Stimulated activated naive CD8-positive, alpha-beta T cell treated with anti-CD3 and anti-CD28 coated beads, Interleukin-15, amount 100 ng/mL, for 72 hours (primary cell): ENCODE measurements at regions not wholly inside any gene's neighbourhood (a gene's known extent, or its start where the extent isn't known, plus 50 kb on each side); places are given as distances from the start of the nearest gene placed in this dataset.
"Not testable (repeated sequence)": the region's sequence is repeated elsewhere in the genome, so short reads cannot be mapped to it uniquely, and the experiment has no call there.

Source experiments
- ATAC-seq: fragments of 150-1000 bp; cut with Tn5 transposase; 2 replicates; pipeline ENCODE4 v1.10.0; 2021; ENCODE audit warnings: mild to moderate bottlenecking, moderate library complexity
- DNase-seq, 2 donors: peaks; one replicate each; pipeline ENCODE4 v3.0.0; 2021 to 2022
- H3K27ac Mint-ChIP-seq, 2 donors: one replicate each; pipeline ENCODE4 v1.8.0; 2022; ENCODE audit warnings: mild to moderate bottlenecking in 2 of 2, mixed read lengths in 2 of 2, moderate library complexity in 2 of 2
- H3K27me3 Mint-ChIP-seq: one replicate; pipeline ENCODE4 v1.8.0; 2022; ENCODE audit warnings: mixed read lengths
- H3K4me1 Mint-ChIP-seq: one replicate; pipeline ENCODE4 v1.8.0; 2022; ENCODE audit warnings: mild to moderate bottlenecking, mixed read lengths
- H3K4me3 Mint-ChIP-seq, 2 donors: one replicate each; pipeline ENCODE4 v1.8.0; 2022; ENCODE audit warnings: mild to moderate bottlenecking in 2 of 2, mixed read lengths in 2 of 2, moderate library complexity in 1 of 2
- H3K9me3 Mint-ChIP-seq, 2 donors: one replicate each; pipeline ENCODE4 v1.8.0; 2022; ENCODE audit warnings: mixed read lengths in 2 of 2

DNA sequence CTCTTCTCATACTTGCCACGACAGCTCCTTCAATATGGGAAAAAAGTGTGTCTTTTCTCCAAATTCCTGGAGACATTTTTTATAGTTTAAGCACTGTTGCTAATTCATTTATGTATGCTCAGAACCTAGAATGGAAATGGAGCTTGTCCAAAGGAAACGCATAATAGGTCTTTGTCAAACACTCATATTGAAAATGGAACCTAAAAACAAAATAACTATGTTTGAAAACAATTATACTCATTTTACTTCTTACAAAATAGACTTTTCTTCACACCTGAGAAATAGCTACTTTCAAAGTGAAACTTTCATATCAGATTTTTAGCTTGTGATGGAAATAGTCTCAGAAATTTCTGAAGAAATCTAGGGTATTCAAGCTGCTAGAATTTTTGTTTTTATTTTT, 529.7 kb upstream of the BOD1L1 start:
- DNase-seq (no peak), ATAC-seq (no peak)
- Mint-ChIP-seq H3K9me3 (no peaks in the 10 kb centered on the region), H3K4me3 (no peak overlapping the region), H3K27me3 (peaks cover 18% of the 10 kb centered on the region), H3K4me1 (no peaks in the 10 kb centered on the region), H3K27ac (no peak overlapping the region)

DNA sequence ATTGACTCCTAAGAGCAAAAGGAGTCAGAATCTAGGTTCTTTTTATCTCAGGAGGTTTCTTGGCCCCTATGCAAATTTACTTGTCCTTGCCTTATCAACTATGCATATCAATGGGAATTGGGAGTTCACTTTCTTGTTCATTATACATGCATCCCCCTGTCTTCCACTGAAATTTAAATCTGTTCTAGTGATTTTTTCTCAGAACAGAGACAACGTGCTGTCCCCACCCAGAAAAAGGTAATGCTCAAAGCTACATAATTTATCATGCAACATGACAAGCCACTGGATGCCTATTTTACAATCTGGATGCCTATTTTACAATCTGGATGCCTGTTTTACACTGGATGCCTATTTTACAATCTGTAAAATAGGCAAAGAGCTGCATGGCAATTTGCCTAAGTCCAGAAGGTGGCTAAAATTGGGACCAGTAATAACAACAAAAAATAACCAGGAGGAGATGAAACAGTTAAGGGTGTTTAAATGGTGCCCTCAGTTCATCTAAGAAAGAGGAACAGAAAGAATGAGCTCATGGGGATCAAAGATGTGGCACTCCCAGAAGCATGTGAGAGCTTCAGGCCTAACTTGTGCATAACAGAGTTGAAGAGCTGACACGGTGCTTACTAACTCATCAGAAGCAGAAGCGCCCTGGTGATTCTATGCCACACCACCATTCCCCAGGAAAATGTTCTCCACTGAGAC, 537.8 kb upstream of the BOD1L1 start:
- DNase-seq (no peak), ATAC-seq (no peak)
- H3K9me3 Mint-ChIP-seq = no peaks in the 10 kb centered on the region
- no peaks in the 10 kb centered on the region for H3K27me3 Mint-ChIP-seq
- H3K4me1 Mint-ChIP-seq = no peaks in the 10 kb centered on the region
- H3K4me3 Mint-ChIP-seq = no peak overlapping the region
- H3K27ac Mint-ChIP-seq = no peak overlapping the region

DNA sequence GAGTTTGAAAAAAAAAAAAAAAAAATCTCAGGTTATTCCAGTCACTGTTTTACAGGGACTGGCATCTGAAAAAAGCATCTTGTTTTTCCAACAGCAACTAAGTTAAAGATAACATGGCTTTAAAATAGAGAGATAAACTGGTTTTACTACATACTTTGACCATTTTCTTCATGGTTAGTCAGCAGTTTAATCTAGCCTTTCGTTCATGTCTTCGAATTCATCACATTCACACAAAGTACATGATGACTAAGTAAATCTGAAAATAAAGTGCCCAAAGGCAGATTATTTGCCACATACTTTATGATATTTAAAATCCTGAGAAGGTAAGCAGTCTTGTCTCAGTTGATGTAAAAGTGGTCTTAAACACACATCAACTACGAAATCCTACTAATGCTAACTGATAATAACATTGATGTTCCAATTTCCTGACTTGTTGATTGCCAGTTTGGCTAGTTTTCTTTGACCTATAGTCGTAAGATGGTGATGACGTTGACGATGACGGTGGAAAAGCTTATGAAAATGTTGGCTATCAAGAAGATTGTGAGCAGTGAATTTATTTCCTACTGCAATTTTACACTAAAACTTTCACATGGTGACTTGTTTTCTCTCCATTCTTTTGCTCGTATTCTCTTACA, 540.5 kb upstream of the BOD1L1 start:
- DNase-seq (no peak), ATAC-seq (no peak)
- no peaks in the 10 kb centered on the region for H3K9me3 Mint-ChIP-seq
- H3K27ac Mint-ChIP-seq = no peak overlapping the region
- no peaks in the 10 kb centered on the region for H3K4me1 Mint-ChIP-seq
- no peak overlapping the region for H3K4me3 Mint-ChIP-seq
- H3K27me3 Mint-ChIP-seq = no peaks in the 10 kb centered on the region

DNA sequence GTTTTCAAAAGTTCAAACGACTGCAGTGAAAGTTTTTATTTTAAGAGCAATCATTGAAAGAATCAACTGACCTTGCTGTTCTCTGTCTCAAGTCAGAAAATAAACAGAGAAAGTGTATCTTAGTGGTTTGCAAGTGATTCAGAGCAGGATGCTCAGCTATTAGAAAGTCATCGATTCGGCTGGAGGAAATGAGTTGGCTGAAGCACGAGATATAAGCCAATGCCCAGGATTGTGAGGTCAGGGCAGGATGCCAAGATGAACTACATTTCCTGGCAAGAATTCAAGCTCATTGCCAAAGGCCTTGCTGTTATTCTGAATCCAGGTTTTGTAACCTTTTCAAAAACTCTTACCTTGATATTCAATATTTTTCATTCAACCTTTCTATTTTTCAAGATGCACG, 541.4 kb upstream of the BOD1L1 start:
- ATAC-seq = peak; percentile 66
- Mint-ChIP-seq H3K27ac (no peak overlapping the region), H3K4me1 (no peaks in the 10 kb centered on the region), H3K4me3 (no peak overlapping the region), H3K9me3 (no peaks in the 10 kb centered on the region), H3K27me3 (no peaks in the 10 kb centered on the region)
- DNase-seq = peak in 1 of 2 donors; percentile 21

DNA sequence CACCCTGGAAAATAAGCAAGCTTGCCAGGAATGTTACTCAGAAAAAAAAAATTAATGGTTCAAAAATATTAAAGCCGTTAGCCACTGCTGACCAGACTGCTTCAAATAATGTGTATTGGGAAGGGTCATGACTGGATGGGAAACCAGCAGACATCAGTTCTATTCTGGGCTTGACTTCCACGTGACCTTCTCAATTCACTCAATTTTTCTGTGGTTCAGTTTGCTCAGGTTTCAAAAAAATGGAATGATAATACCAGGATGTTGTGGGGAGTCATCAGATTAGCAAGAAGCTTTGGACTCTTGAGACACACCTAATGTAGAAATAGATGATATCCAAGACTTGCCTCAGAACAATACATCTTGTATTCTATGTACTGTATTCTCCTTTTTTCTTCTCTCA, 541.9 kb upstream of the BOD1L1 start:
- no peaks in the 10 kb centered on the region for H3K27me3 Mint-ChIP-seq
- DNase-seq (no peak), ATAC-seq (no peak)
- H3K27ac Mint-ChIP-seq = peak overlapping the region in 1 of 2 donors; percentile 31
- peaks cover 0 to under 1% of the 10 kb centered on the region in 2 donors for H3K9me3 Mint-ChIP-seq
- no peak overlapping the region for H3K4me3 Mint-ChIP-seq
- no peaks in the 10 kb centered on the region for H3K4me1 Mint-ChIP-seq

DNA sequence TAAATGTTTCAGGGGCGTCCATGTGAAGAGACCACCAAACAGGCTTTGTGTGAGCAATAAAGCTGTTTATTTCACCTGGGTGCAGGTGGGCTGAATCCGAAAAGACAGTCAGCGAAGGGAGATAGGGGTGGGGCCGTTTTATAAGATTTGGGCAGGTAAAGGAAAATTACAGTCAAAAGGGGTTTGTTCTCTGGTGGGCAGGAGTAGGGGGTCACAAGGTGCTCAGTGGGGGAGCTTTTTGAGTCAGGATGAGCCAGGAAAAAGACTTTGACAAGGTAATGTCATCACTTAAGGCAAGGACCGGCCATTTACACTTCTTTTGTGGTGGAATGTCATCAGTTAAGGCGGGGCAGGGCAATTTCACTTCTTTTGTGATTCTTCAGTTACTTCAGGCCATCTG, 542.4 kb upstream of the BOD1L1 start:
- not testable (repeated sequence) for ATAC-seq, H3K27me3 Mint-ChIP-seq, H3K4me3 Mint-ChIP-seq, DNase-seq, H3K9me3 Mint-ChIP-seq, H3K4me1 Mint-ChIP-seq
- H3K27ac Mint-ChIP-seq = peak overlapping the region in 1 of 2 donors; percentile 31

DNA sequence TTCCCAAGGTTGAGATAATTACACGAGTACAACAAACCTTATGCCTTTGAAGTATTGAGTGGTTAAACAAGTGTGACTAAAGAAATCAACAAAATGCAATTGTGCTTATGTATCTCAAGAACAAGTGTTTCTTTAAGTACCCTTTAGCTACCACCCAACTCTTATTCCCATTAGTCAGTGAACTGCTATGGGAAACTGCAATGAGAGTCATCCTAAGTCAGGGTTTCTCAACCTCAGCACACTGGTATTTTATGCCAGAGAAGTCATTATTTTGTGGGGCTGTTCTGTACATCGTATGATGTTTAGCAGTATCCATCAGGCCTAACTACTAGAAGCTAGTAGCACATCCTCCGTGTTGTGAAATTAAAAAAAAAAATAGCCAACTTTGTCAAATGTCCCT, 549.1 kb upstream of the BOD1L1 start:
- ATAC-seq (no peak), DNase-seq (no peak)
- Mint-ChIP-seq H3K4me3 (no peak overlapping the region), H3K27me3 (no peaks in the 10 kb centered on the region), H3K9me3 (peaks cover 0 to 10% of the 10 kb centered on the region in 2 donors), H3K4me1 (peaks cover 21% of the 10 kb centered on the region), H3K27ac (no peak overlapping the region)

DNA sequence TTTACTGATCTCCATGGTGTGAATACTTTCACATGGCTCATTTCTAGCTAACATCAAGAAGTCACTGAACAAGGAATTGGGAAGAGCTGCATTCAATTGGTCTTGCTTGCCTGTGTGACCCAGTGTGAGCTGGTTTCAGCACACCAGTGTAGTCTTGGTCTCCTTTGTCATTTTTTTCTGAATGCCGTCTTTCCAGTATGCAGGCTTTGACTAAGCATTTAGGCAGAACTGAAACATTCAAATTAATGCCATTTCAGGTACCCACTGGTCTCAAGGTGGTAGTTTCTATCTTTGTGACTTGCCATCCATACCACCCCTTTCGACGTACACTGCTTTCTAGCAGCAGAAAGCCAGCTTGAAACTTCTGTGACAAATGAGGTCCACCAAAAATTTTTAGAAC, 550.5 kb upstream of the BOD1L1 start:
- H3K4me1 Mint-ChIP-seq = peaks cover 21% of the 10 kb centered on the region
- no peaks in the 10 kb centered on the region for H3K27me3 Mint-ChIP-seq
- H3K27ac Mint-ChIP-seq = peak overlapping the region; percentile 48 to 83
- H3K9me3 Mint-ChIP-seq = peaks cover 0 to 10% of the 10 kb centered on the region in 2 donors
- DNase-seq (no peak), ATAC-seq (peak; percentile 67)
- H3K4me3 Mint-ChIP-seq = peak overlapping the region; percentile 16 to 21

DNA sequence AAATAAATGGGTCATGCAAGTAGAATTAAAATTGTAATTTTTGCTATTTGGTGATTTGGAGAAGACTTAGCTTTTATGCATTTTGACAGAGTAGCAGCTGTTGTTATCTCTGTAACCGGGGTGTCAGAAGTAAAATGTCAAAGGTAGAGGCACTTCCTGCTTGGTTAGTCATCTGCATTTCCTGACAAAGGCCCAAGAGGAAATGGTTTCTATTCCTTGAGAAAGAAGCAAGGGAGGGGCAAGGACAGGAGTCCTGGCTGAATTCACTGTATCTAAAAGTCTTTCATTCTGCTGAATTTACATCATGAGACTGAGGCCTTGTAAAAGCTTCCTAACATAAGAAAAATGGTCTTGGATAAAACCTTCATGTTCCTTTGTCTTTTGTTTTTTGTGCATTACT, 550.9 kb upstream of the BOD1L1 start:
- no peak for DNase-seq

DNA sequence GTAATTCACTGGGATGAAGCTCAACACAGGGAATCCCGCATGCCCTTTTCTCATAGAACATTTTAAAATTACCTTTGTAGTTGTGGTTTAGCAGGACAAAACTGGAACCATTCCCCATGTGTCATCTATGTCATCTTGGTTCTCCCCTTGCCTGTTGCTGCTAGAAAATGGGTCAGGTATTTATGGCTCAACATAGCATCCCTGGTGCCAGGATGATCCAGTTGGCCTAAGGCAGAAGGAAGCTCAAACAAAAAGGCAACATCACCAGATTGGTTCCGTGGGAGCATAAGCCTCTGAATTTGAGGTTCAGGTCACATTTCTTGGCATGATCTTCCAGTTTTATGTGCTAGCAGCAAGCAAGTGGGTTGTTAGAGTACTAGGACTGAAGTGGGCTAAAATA, 552.6 kb upstream of the BOD1L1 start:
- H3K4me3 Mint-ChIP-seq = no peak overlapping the region
- ATAC-seq = no peak
- peaks cover 21% of the 10 kb centered on the region for H3K4me1 Mint-ChIP-seq
- no peak overlapping the region for H3K27ac Mint-ChIP-seq
- no peak for DNase-seq
- peaks cover 0 to 3% of the 10 kb centered on the region in 2 donors for H3K9me3 Mint-ChIP-seq
- no peaks in the 10 kb centered on the region for H3K27me3 Mint-ChIP-seq

More for the DNA sequence above, 550.9 kb upstream of the BOD1L1 start:
- H3K4me3 Mint-ChIP-seq = peak overlapping the region; percentile 16 to 21
- H3K9me3 Mint-ChIP-seq = peaks cover 0 to 10% of the 10 kb centered on the region in 2 donors
- ATAC-seq = peak; percentile 74
- H3K4me1 Mint-ChIP-seq = peaks cover 21% of the 10 kb centered on the region
- no peaks in the 10 kb centered on the region for H3K27me3 Mint-ChIP-seq
- H3K27ac Mint-ChIP-seq = peak overlapping the region; percentile 48 to 83

DNA sequence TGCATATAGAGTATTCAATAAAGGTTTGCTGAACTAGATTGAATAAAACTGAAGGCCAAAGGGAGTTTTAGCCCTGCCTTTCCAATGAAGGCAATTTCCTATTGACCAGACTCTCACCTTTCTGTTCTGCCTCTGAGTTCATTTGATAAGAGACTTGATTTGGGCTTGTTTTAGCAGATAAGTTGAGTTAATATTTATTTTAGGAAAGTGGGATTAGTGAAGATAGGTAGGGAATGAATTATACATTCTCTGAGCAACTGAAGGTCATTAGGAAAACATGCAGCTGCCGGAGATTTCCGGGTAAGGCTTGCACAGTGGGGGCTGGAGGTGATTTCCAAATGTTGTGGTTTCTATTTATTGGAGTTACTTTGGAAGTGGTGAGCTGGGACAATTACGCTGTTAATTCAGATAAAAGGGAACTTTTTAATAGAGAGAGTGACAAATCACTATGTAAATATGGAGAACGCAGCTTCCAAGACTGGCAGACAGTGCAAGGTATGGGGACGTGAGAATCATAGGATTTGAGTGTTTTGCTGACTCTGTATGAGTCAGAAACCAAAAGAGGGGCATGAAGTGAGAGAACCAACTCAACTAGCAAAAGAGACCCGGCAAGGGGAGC, 553.6 kb upstream of the BOD1L1 start:
- no peak for DNase-seq
- no peak overlapping the region for H3K27ac Mint-ChIP-seq
- peaks cover 21% of the 10 kb centered on the region for H3K4me1 Mint-ChIP-seq

DNA sequence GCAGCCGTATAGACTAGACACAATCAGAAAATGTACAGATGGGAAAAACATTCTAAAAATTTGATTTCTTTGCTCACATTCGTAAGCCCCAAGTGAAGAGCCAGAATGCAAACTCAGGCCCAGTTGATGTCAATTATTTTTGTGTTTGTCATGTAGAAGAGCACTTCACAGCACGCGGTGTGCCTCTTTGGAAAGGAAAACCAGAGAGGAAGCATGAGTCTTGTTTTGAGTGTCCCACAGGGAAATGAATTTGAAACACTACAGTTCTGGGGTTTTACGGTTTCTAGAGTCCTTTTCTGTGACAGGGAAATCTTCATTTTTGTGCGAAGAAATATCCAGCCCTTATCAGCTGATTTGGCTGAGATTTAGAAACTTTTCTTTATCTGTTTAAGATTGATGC, 554.6 kb upstream of the BOD1L1 start:
- ATAC-seq = no peak
- Mint-ChIP-seq H3K27ac (peak overlapping the region in 1 of 2 donors; percentile 73), H3K27me3 (no peaks in the 10 kb centered on the region), H3K4me3 (no peak overlapping the region), H3K9me3 (no peaks in the 10 kb centered on the region), H3K4me1 (peaks cover 18% of the 10 kb centered on the region)
- no peak for DNase-seq

More for the DNA sequence above, 553.6 kb upstream of the BOD1L1 start:
- Mint-ChIP-seq H3K4me3 (no peak overlapping the region), H3K27me3 (no peaks in the 10 kb centered on the region), H3K9me3 (no peaks in the 10 kb centered on the region)
- no peak for ATAC-seq

DNA sequence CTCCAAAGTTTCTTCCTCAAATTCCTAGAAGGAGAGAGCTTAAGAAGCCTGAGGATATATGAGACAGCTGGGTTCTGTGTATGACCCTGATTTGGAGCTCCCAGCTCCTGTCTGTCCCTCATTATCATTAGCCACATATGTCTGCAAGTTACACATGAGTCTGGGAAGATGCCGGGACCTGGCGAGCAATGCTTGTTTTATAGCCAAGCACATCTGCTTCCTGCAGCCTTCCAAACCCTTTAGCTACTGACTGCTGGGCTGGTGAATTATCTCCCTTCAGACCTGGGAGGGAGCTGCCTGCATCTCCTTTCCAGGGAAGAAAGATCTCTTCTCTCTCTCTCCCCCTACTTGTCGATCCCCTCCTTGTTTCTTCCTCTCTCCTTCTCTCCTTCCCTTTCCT, 556.7 kb upstream of the BOD1L1 start:
- ATAC-seq (no peak), DNase-seq (no peak)
- no peak overlapping the region for H3K4me3 Mint-ChIP-seq
- peak overlapping the region in 1 of 2 donors; percentile 62 for H3K27ac Mint-ChIP-seq
- peaks cover 5% of the 10 kb centered on the region for H3K4me1 Mint-ChIP-seq
- no peaks in the 10 kb centered on the region for H3K9me3 Mint-ChIP-seq
- H3K27me3 Mint-ChIP-seq = no peaks in the 10 kb centered on the region

DNA sequence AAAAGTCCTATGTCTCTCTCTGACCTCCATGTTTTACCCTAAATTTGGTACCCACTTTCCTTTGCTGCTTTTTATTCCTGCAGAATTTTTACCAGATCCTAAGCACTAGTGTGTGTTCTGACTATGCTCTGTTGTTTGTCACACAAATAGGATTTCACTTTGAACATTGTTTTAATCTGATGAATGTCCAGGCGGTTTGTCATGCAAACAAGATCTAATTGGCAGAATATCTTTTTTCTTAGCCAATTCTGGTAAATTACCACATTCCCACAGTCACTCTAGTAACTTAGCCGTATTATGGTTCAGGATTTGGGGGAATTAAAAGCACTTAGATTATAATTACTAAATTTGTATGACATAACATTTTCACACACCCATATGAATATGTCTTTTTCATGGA, 557.2 kb upstream of the BOD1L1 start:
- peak overlapping the region in 1 of 2 donors; percentile 62 for H3K27ac Mint-ChIP-seq
- no peaks in the 10 kb centered on the region for H3K27me3 Mint-ChIP-seq

DNA sequence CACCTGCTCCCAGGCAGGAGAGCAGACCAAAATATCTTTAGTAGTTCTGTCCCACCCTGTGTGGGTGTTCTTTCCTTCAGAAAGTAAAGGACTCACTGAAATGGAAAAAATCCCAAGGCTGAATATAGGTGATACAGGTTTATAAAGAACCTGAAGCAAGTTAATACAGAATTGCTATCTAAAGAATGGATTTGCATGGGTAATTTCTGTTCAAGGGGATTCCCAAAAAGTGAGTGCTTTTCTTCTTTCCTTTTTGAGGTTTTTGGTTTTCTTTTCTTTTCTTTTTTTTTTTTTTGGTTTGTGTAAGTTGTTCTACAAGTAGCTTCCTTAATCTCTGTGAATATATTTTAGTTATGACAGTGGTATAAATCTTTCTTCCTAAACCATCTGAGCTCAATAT, 560.7 kb upstream of the BOD1L1 start:
- H3K27me3 Mint-ChIP-seq = no peaks in the 10 kb centered on the region
- no peak for ATAC-seq
- H3K9me3 Mint-ChIP-seq = no peaks in the 10 kb centered on the region
- H3K4me1 Mint-ChIP-seq = peaks cover 5% of the 10 kb centered on the region
- no peak for DNase-seq
- no peak overlapping the region for H3K27ac Mint-ChIP-seq
- H3K4me3 Mint-ChIP-seq = no peak overlapping the region

More for the DNA sequence above, 557.2 kb upstream of the BOD1L1 start:
- H3K9me3 Mint-ChIP-seq = no peaks in the 10 kb centered on the region
- no peak overlapping the region for H3K4me3 Mint-ChIP-seq
- H3K4me1 Mint-ChIP-seq = peaks cover 5% of the 10 kb centered on the region
- DNase-seq = no peak
- no peak for ATAC-seq

DNA sequence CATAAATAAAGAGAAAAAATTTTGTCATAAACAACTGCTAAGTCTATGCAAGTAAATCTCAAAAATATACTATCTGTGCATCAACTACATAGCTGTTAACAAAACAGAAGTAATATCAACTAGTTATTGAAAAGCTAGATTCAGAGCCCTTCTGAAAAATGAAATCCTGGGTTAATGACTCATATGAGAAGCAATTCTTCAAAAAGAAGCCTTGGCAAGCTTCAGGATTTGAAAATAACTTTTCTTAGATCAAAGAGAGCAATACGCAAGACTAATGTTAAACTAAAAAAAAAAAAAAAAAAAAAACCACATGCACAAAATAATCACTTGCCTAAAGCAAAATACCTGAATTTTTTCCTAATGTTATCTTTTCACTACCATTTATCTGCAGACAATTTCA, 566.1 kb upstream of the BOD1L1 start:
- DNase-seq (no peak), ATAC-seq (no peak)
- H3K27ac Mint-ChIP-seq = no peak overlapping the region
- no peaks in the 10 kb centered on the region for H3K27me3 Mint-ChIP-seq
- H3K4me3 Mint-ChIP-seq = no peak overlapping the region
- H3K4me1 Mint-ChIP-seq = peaks cover under 1% of the 10 kb centered on the region
- H3K9me3 Mint-ChIP-seq = no peaks in the 10 kb centered on the region
